SK-N-SH treated with all-trans-retinoic acid at 6 μM for 48 hours (cell line): ENCODE measurements at regions not wholly inside any gene's neighbourhood (a gene's known extent, or its start where the extent isn't known, plus 50 kb on each side); places are given as distances from the start of the nearest gene placed in this dataset.

Experiments used
- ATAC-seq: fragments of 200-7000 bp; cut with Tn5 transposase; 3 replicates; pipeline ENCODE4 v1.9.1; 2020; ENCODE audit warnings: mild to moderate bottlenecking, moderate library complexity
- ARNTL ChIP-seq: fragments of 450-650 bp; formaldehyde crosslinking; IDR thresholded peaks from 2 replicates; pipeline ENCODE4 v1.5.0; 2020; ENCODE audit warnings: low read depth, mild to moderate bottlenecking, moderate library complexity, borderline replicate concordance
- BACH2 ChIP-seq: fragments of 250-450 bp; sonication (Bioruptor Pico); IDR thresholded peaks from 2 replicates; pipeline ENCODE4 v1.9.0; 2021; ENCODE audit warnings: mild to moderate bottlenecking, borderline replicate concordance
- CREB5 ChIP-seq: fragments of 250-450 bp; sonication (Bioruptor Pico); IDR thresholded peaks from 2 replicates; pipeline ENCODE4 v1.5.1; 2020; ENCODE audit warnings: low read depth, mild to moderate bottlenecking, moderate library complexity
- CSDC2 ChIP-seq: fragments of 250-450 bp; sonication (Bioruptor Pico); IDR thresholded peaks from 2 replicates; pipeline ENCODE4 v1.5.0; 2020; ENCODE audit warnings: mild to moderate bottlenecking, moderate library complexity
- CSRNP3 ChIP-seq: fragments of 250-450 bp; sonication (Bioruptor Pico); IDR thresholded peaks from 2 replicates; pipeline ENCODE4 v1.5.1; 2021; ENCODE audit warnings: mild to moderate bottlenecking, moderate library complexity
- ESRRG ChIP-seq: fragments of 250-450 bp; sonication (Bioruptor Pico); IDR thresholded peaks from 2 replicates; pipeline ENCODE4 v1.6.1; 2021; ENCODE audit warnings: mild to moderate bottlenecking
- GLIS3 ChIP-seq: fragments of 250-450 bp; sonication (Bioruptor Pico); IDR thresholded peaks from 2 replicates; pipeline ENCODE4 v1.5.0; 2020; ENCODE audit warnings: mild to moderate bottlenecking, moderate library complexity
- ISL1 ChIP-seq: fragments of 250-450 bp; sonication (Bioruptor Pico); IDR thresholded peaks from 2 replicates; pipeline ENCODE4 v2.1.2; 2022; ENCODE audit warnings: mild to moderate bottlenecking, moderate library complexity
- OSR1 ChIP-seq: fragments of 250-450 bp; sonication (Bioruptor Pico); IDR thresholded peaks from 2 replicates; pipeline ENCODE4 v1.8.0; 2022; ENCODE audit warnings: moderate library complexity, mild to moderate bottlenecking, inconsistent platforms
- PATZ1 ChIP-seq: fragments of 250-450 bp; sonication (Bioruptor Pico); IDR thresholded peaks from 2 replicates; pipeline ENCODE4 v1.8.0; 2020; ENCODE audit warnings: mild to moderate bottlenecking, moderate library complexity, borderline replicate concordance
- POU6F1 ChIP-seq: fragments of 250-450 bp; sonication (Bioruptor Pico); IDR thresholded peaks from 2 replicates; pipeline ENCODE4 v1.8.0; 2021; ENCODE audit warnings: low read depth, mild to moderate bottlenecking, moderate library complexity, borderline replicate concordance
- PPARA ChIP-seq: fragments of 250-450 bp; sonication (Bioruptor Pico); IDR thresholded peaks from 2 replicates; pipeline ENCODE4 v1.5.0; 2020; ENCODE audit warnings: mild to moderate bottlenecking, borderline replicate concordance
- RARB ChIP-seq: fragments of 250-450 bp; sonication (Bioruptor Pico); IDR thresholded peaks from 2 replicates; pipeline ENCODE4 v1.8.0; 2021; ENCODE audit warnings: mild to moderate bottlenecking, moderate library complexity
- SNAI2 ChIP-seq: fragments of 250-450 bp; sonication (Bioruptor Pico); IDR thresholded peaks from 2 replicates; pipeline ENCODE4 v1.5.0; 2020; ENCODE audit warnings: mild to moderate bottlenecking, moderate library complexity
- TCF4 ChIP-seq: fragments of 250-450 bp; sonication (Bioruptor Pico); IDR thresholded peaks from 2 replicates; pipeline ENCODE4 v1.8.0; 2021; ENCODE audit warnings: mild to moderate bottlenecking, moderate library complexity, borderline replicate concordance
- TOX ChIP-seq: fragments of 250-450 bp; sonication (Bioruptor Pico); IDR thresholded peaks from 2 replicates; pipeline ENCODE4 v1.8.0; 2021; ENCODE audit warnings: mild to moderate bottlenecking, moderate library complexity, borderline replicate concordance
- TSHZ2 ChIP-seq: fragments of 250-450 bp; sonication (Bioruptor Pico); IDR thresholded peaks from 2 replicates; pipeline ENCODE4 v1.5.0; 2020; ENCODE audit warnings: mild to moderate bottlenecking, moderate library complexity
- ZC3H10 ChIP-seq: fragments of 250-450 bp; sonication (Bioruptor Pico); IDR thresholded peaks from 2 replicates; pipeline ENCODE4 v1.5.1; 2021; ENCODE audit warnings: mild to moderate bottlenecking, moderate library complexity
- ZFP3 ChIP-seq: fragments of 250-450 bp; sonication (Bioruptor Pico); IDR thresholded peaks from 2 replicates; pipeline ENCODE4 v1.5.0; 2020; ENCODE audit warnings: mild to moderate bottlenecking, moderate library complexity
- ZFP30 ChIP-seq: fragments of 450-650 bp; formaldehyde crosslinking; IDR thresholded peaks from 2 replicates; pipeline ENCODE4 v1.5.0; 2022; ENCODE audit warnings: mild to moderate bottlenecking, moderate library complexity
- ZNF565 ChIP-seq: fragments of 450-650 bp; formaldehyde crosslinking; conservative IDR thresholded peaks from 2 replicates; pipeline ENCODE4 v1.5.0; 2020; ENCODE audit warnings: low read depth, mild to moderate bottlenecking, moderate library complexity
- ZNF70 ChIP-seq: fragments of 450-650 bp; formaldehyde crosslinking; IDR thresholded peaks from 2 replicates; pipeline ENCODE4 v1.5.0; 2020; ENCODE audit warnings: mild to moderate bottlenecking, moderate library complexity
- ZNF8 ChIP-seq: fragments of 450-650 bp; formaldehyde crosslinking; IDR thresholded peaks from 2 replicates; pipeline ENCODE4 v1.5.0; 2020; ENCODE audit warnings: mild to moderate bottlenecking, moderate library complexity

- ATAC-seq: no peak
- TF ChIP-seq ZNF70 (CRISPR knock-in tag): no peak
- TF ChIP-seq ZNF565: no peak
- TF ChIP-seq CSDC2: no peak
- TF ChIP-seq CREB5 (CRISPR knock-in tag): no peak
- no peak for TF ChIP-seq BACH2
- no peak for TF ChIP-seq ESRRG (CRISPR knock-in tag)
- TF ChIP-seq ZNF8 (CRISPR knock-in tag): no peak
- no peak for TF ChIP-seq ZFP3 (CRISPR knock-in tag)
- no peak for TF ChIP-seq PPARA (CRISPR knock-in tag)
- TF ChIP-seq ISL1: no peak
- TF ChIP-seq TOX: no peak
- TF ChIP-seq ZFP30: no peak
- TF ChIP-seq ARNTL (CRISPR knock-in tag): no peak
- TF ChIP-seq OSR1 (CRISPR knock-in tag): no peak
- no peak for TF ChIP-seq TCF4
Measured at GRCh38 chr4:185902654-185903053, 90.7 kb upstream of the SORBS2 start.

GRCh38 chr4:185903205-185903604 is 91.2 kb upstream of the SORBS2 start:
- no peak for ATAC-seq
- TF ChIP-seq ARNTL (CRISPR knock-in tag) (no peak), ZFP3 (CRISPR knock-in tag) (no peak), TSHZ2 (no peak), CSDC2 (no peak), SNAI2 (no peak), PATZ1 (no peak), OSR1 (CRISPR knock-in tag) (no peak), ZNF565 (no peak), POU6F1 (CRISPR knock-in tag) (no peak), CSRNP3 (CRISPR knock-in tag) (no peak), ZFP30 (no peak), ZNF8 (CRISPR knock-in tag) (no peak), CREB5 (CRISPR knock-in tag) (no peak), ZNF70 (CRISPR knock-in tag) (no peak), TOX (no peak), ZC3H10 (CRISPR knock-in tag) (no peak), ESRRG (CRISPR knock-in tag) (no peak), BACH2 (no peak), RARB (CRISPR knock-in tag) (no peak), GLIS3 (no peak)
- TF ChIP-seq, all 23 proteins: peak for 0
